Fibroblast of skin of left biceps (primary cell): ENCODE measurements at regions not wholly inside any gene's neighbourhood (a gene's known extent, or its start where the extent isn't known, plus 50 kb on each side); places are given as distances from the start of the nearest gene placed in this dataset.
"Not testable (repeated sequence)": the region's sequence is repeated elsewhere in the genome, so short reads cannot be mapped to it uniquely, and the experiment has no call there.

Experiments
- DNase-seq, 2 experiments: peaks; one replicate each; pipeline ENCODE4 v3.0.0-alpha.2; 2013; ENCODE audit warnings: low read depth in 2 of 2

- no peak for DNase-seq
Measured at GRCh38 chr2:65789923-65790675, 357.7 kb upstream of the SPRED2 start.

- no peak for DNase-seq
Measured at GRCh38 chr2:65788556-65788955, 356.2 kb upstream of the SPRED2 start.

- DNase-seq, result no peak
Measured at GRCh38 chr2:65786765-65787164, 354.4 kb upstream of the SPRED2 start.

- no peak for DNase-seq
Measured at GRCh38 chr2:65786007-65786717, 353.8 kb upstream of the SPRED2 start.

- no peak for DNase-seq
Measured at GRCh38 chr2:65782996-65783650, 350.7 kb upstream of the SPRED2 start.

GRCh38 chr2:65782186-65782585, 349.8 kb upstream of the SPRED2 start:
- no peak for DNase-seq

- DNase-seq, result no peak
Measured at GRCh38 chr2:65781756-65782155, 349.4 kb upstream of the SPRED2 start.

GRCh38 chr2:65779021-65779420, 346.6 kb upstream of the SPRED2 start:
- no peak for DNase-seq

- DNase-seq, result no peak
Measured at GRCh38 chr2:65778137-65778536, 345.7 kb upstream of the SPRED2 start.

- no peak for DNase-seq
Measured at GRCh38 chr2:65775839-65776238, 343.4 kb upstream of the SPRED2 start.

GRCh38 chr2:65767946-65768345, 335.5 kb upstream of the SPRED2 start:
- no peak for DNase-seq

GRCh38 chr2:65766768-65767267, 334.4 kb upstream of the SPRED2 start:
- no peak for DNase-seq

GRCh38 chr2:65765376-65765775, 333.0 kb upstream of the SPRED2 start:
- no peak for DNase-seq

GRCh38 chr2:65762068-65762467, 329.7 kb upstream of the SPRED2 start:
- no peak for DNase-seq

- no peak for DNase-seq
Measured at GRCh38 chr2:65754219-65754618, 321.8 kb upstream of the SPRED2 start.

- no peak for DNase-seq
Measured at GRCh38 chr2:65751408-65751807, 319.0 kb upstream of the SPRED2 start.

GRCh38 chr2:65749545-65749944, 317.1 kb upstream of the SPRED2 start:
- no peak for DNase-seq

GRCh38 chr2:65747875-65748274, 315.5 kb upstream of the SPRED2 start:
- not testable (repeated sequence) for DNase-seq

GRCh38 chr2:65746931-65747675, 314.7 kb upstream of the SPRED2 start:
- DNase-seq, result no peak

- DNase-seq, result no peak
Measured at GRCh38 chr2:65744477-65745200, 312.2 kb upstream of the SPRED2 start.

- no peak for DNase-seq
Measured at GRCh38 chr2:65742977-65743376, 310.6 kb upstream of the SPRED2 start.
